Prostate gland (tissue), 2 donors: ENCODE measurements at regions not wholly inside any gene's neighbourhood (a gene's known extent, or its start where the extent isn't known, plus 50 kb on each side); places are given as distances from the start of the nearest gene placed in this dataset.

Experiments used
- POLR2A ChIP-seq: fragments of 450-650 bp; IDR thresholded peaks from one replicate; pipeline ENCODE4 v1.6.1; 2016; ENCODE audit warnings: antibody characterized with exemption, mild to moderate bottlenecking
- POLR2AphosphoS5 ChIP-seq: sonication (generic); formaldehyde crosslinking; IDR thresholded peaks from one replicate; pipeline ENCODE4 v1.6.1; 2017; ENCODE audit warnings: antibody characterized with exemption
- TF ChIP-seq, protein P1 (sequence below), 4 experiments: fragments of 200-600 bp in 2 of 4; fragments of 450-650 bp in 2 of 4; sonication (generic) in 2 of 4; IDR thresholded peaks; 1 replicate in 3 of 4; 2 replicates in 1 of 4; pipeline ENCODE4 v1.5.1; 2016 to 2019; ENCODE audit warnings: antibody characterized with exemption in 4 of 4, mild to moderate bottlenecking in 2 of 4, moderate library complexity in 2 of 4

DNA sequence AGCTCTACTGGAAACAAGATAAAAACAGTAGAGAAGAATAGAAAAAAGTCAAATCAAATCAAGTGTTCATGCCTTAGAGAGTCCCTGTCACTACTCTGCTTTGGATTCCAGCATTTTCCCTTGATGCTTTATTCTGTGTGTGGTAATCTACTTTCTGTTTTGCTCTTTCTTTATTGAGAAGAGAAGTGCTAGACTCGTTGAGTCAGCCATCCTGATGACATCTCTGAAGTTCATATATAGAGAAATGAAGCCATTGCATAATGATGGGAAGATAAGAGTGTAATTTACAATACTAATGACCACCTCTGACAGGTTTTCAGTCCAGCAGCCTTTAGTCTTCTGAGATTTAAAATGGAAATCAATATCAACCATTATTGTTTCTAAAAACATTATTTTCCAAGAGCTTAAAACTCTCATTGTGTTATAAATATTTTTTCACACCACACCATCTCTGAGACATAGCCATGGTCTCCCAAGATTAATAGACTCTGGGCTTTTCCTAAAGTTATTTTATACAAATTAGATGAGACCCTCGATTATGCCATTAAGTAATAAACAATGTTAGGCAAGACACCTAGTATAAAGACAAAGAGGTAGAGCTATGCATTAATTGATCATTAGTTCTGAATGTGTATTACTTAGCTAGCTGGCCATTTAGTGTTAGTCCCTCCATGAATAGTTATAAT lies 679.0 kb upstream of the ACVR2A start:
- TF ChIP-seq, protein P1, sequence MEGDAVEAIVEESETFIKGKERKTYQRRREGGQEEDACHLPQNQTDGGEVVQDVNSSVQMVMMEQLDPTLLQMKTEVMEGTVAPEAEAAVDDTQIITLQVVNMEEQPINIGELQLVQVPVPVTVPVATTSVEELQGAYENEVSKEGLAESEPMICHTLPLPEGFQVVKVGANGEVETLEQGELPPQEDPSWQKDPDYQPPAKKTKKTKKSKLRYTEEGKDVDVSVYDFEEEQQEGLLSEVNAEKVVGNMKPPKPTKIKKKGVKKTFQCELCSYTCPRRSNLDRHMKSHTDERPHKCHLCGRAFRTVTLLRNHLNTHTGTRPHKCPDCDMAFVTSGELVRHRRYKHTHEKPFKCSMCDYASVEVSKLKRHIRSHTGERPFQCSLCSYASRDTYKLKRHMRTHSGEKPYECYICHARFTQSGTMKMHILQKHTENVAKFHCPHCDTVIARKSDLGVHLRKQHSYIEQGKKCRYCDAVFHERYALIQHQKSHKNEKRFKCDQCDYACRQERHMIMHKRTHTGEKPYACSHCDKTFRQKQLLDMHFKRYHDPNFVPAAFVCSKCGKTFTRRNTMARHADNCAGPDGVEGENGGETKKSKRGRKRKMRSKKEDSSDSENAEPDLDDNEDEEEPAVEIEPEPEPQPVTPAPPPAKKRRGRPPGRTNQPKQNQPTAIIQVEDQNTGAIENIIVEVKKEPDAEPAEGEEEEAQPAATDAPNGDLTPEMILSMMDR (IDR thresholded peaks at IDR 0.05) = no peak
- TF ChIP-seq POLR2A (no peak), POLR2AphosphoS5 (no peak)
